HG02981 (cell line): ENCODE measurements at regions not wholly inside any gene's neighbourhood (a gene's known extent, or its start where the extent isn't known, plus 50 kb on each side); places are given as distances from the start of the nearest gene placed in this dataset.

Experiments used
- ATAC-seq: cut with Tn5 transposase; IDR thresholded peaks from one replicate; pipeline ENCODE4 v1.9.1; 2021; ENCODE audit warnings: mild to moderate bottlenecking, moderate library complexity; ENCODE audit not compliant: unreplicated experiment

- no peak for ATAC-seq
These were observed 129.8 kb downstream of the DLEU7 start for GRCh38 chr13:50713523-50714248.

- ATAC-seq: no peak
These were observed 128.6 kb downstream of the DLEU7 start for GRCh38 chr13:50714891-50715290.

GRCh38 chr13:50715402-50716146, 127.9 kb downstream of the DLEU7 start:
- no peak for ATAC-seq

- ATAC-seq: no peak
These were observed 122.4 kb downstream of the DLEU7 start for GRCh38 chr13:50720861-50721671.

- ATAC-seq: no peak
These were observed 121.9 kb downstream of the DLEU7 start for GRCh38 chr13:50721672-50721992.

- ATAC-seq: no peak
These were observed 120.9 kb downstream of the DLEU7 start for GRCh38 chr13:50722440-50723125.

GRCh38 chr13:50724438-50724837, 119.1 kb downstream of the DLEU7 start:
- no peak for ATAC-seq

- no peak for ATAC-seq
These were observed 118.6 kb downstream of the DLEU7 start for GRCh38 chr13:50724913-50725312.

- ATAC-seq: no peak
These were observed 117.3 kb downstream of the DLEU7 start for GRCh38 chr13:50726164-50726563.

GRCh38 chr13:50729177-50729576, 114.3 kb downstream of the DLEU7 start:
- ATAC-seq: no peak

GRCh38 chr13:50730496-50731351, 112.8 kb downstream of the DLEU7 start:
- ATAC-seq: no peak

- no peak for ATAC-seq
These were observed 112.1 kb downstream of the DLEU7 start for GRCh38 chr13:50731400-50731799.

GRCh38 chr13:50732712-50733111, 110.8 kb downstream of the DLEU7 start:
- no peak for ATAC-seq

GRCh38 chr13:50733392-50733791, 110.1 kb downstream of the DLEU7 start:
- ATAC-seq: no peak

GRCh38 chr13:50735071-50735470, 108.4 kb downstream of the DLEU7 start:
- ATAC-seq: no peak

- no peak for ATAC-seq
These were observed 103.3 kb downstream of the DLEU7 start for GRCh38 chr13:50740052-50740741.

- ATAC-seq: no peak
These were observed 101.1 kb downstream of the DLEU7 start for GRCh38 chr13:50742353-50742752.

- ATAC-seq: no peak
These were observed 100.5 kb downstream of the DLEU7 start for GRCh38 chr13:50742968-50743367.

GRCh38 chr13:50744116-50744660, 99.3 kb downstream of the DLEU7 start:
- ATAC-seq: no peak
